GM21515 (cell line): ENCODE measurements at regions not wholly inside any gene's neighbourhood (a gene's known extent, or its start where the extent isn't known, plus 50 kb on each side); places are given as distances from the start of the nearest gene placed in this dataset.

Source experiments
- ATAC-seq: cut with Tn5 transposase; IDR thresholded peaks from one replicate; pipeline ENCODE4 v1.9.1; 2021; ENCODE audit not compliant: unreplicated experiment

- no peak for ATAC-seq
Observed at GRCh38 chr13:76231522-76232167, 595.5 kb downstream of the LMO7 start.

GRCh38 chr13:76229281-76229680, 593.2 kb downstream of the LMO7 start:
- no peak for ATAC-seq

GRCh38 chr13:76226941-76227340, 590.8 kb downstream of the LMO7 start:
- ATAC-seq: no peak

- ATAC-seq: no peak
Observed at GRCh38 chr13:76225815-76226489, 589.8 kb downstream of the LMO7 start.

GRCh38 chr13:76223999-76224398, 587.9 kb downstream of the LMO7 start:
- ATAC-seq: no peak

- ATAC-seq: no peak
Observed at GRCh38 chr13:76223565-76223964, 587.4 kb downstream of the LMO7 start.

- ATAC-seq: no peak
Observed at GRCh38 chr13:76222511-76222910, 586.4 kb downstream of the LMO7 start.

GRCh38 chr13:76216729-76217128, 580.6 kb downstream of the LMO7 start:
- ATAC-seq: no peak

GRCh38 chr13:76214001-76214400, 577.9 kb downstream of the LMO7 start:
- no peak for ATAC-seq

- peak; percentile 70 for ATAC-seq
Observed at GRCh38 chr13:76213423-76213904, 577.3 kb downstream of the LMO7 start.

- ATAC-seq: no peak
Observed at GRCh38 chr13:76210262-76210661, 574.1 kb downstream of the LMO7 start.

GRCh38 chr13:76198568-76199163, 562.5 kb downstream of the LMO7 start:
- no peak for ATAC-seq

GRCh38 chr13:76189882-76190519, 553.9 kb downstream of the LMO7 start:
- ATAC-seq: no peak

- ATAC-seq: no peak
Observed at GRCh38 chr13:76175961-76176725, 540.0 kb downstream of the LMO7 start.

GRCh38 chr13:76168661-76169060, 532.5 kb downstream of the LMO7 start:
- ATAC-seq: no peak

- ATAC-seq: no peak
Observed at GRCh38 chr13:76164290-76164689, 528.2 kb downstream of the LMO7 start.

GRCh38 chr13:76163761-76164160, 527.6 kb downstream of the LMO7 start:
- no peak for ATAC-seq

- ATAC-seq: no peak
Observed at GRCh38 chr13:76160961-76161925, 525.1 kb downstream of the LMO7 start.

GRCh38 chr13:76160506-76160905, 524.4 kb downstream of the LMO7 start:
- no peak for ATAC-seq

- ATAC-seq: no peak
Observed at GRCh38 chr13:76157926-76158325, 521.8 kb downstream of the LMO7 start.
